ENCODE measurements at regions not wholly inside any gene's neighbourhood (a gene's known extent, or its start where the extent isn't known, plus 50 kb on each side); places are given as distances from the start of the nearest gene placed in this dataset.

GRCh38 chr5:4370218-4370617, 769.9 kb upstream of the ADAMTS16 start:
- Histone ChIP-seq H4K5ac (ENCODE audit: insufficient read length, low read depth, low read length) (no peak overlapping the region), H4K20me1 (ENCODE audit: control insufficient read depth, insufficient read depth, insufficient read length) (no peaks in the 10 kb centered on the region), H4K8ac (replicated peaks; ENCODE audit: insufficient read length, low read depth, low read length) (no peak overlapping the region), H3K79me1 (ENCODE audit: insufficient read depth, low read depth, low read length, poor library complexity, severe bottlenecking) (no peaks in the 10 kb centered on the region), H3K14ac (ENCODE audit: insufficient read depth, low read length) (no peak overlapping the region), H2BK12ac (ENCODE audit: insufficient read length, low read depth, low read length) (no peak overlapping the region), H2AK5ac (ENCODE audit: insufficient read length, low read length) (no peak overlapping the region), H3K9me3 (ENCODE audit: control insufficient read depth, low read depth, low read length) (no peaks in the 10 kb centered on the region), H2BK15ac (ENCODE audit: low read depth, low read length) (no peak overlapping the region), H3K18ac (ENCODE audit: insufficient read length, low read depth, low read length) (no peak overlapping the region), H3K56ac (ENCODE audit: insufficient read length, low read depth, low read length) (no peak overlapping the region), H2BK5ac (ENCODE audit: insufficient read length, low read length) (no peak overlapping the region), H3K9ac (ENCODE audit: extremely low read depth, insufficient read length, low read length) (no peak overlapping the region), H3K27me3 (ENCODE audit: insufficient read depth, low read length) (no peaks in the 10 kb centered on the region), H4K91ac (ENCODE audit: insufficient read length, low read depth, low read length) (no peak overlapping the region), H3K23me2 (ENCODE audit: insufficient read length, low read depth, low read length, poor library complexity, severe bottlenecking) (no peaks in the 10 kb centered on the region), H3T11ph (ENCODE audit: low read length) (no peak overlapping the region), H3K23ac (ENCODE audit: insufficient read length, low read depth, low read length) (no peak overlapping the region), H3K27ac (ENCODE audit: insufficient read length, low read depth, low read length) (no peak overlapping the region), H2AFZ (ENCODE audit: low read length) (no peak overlapping the region), H2BK120ac (ENCODE audit: low read depth, low read length, poor library complexity, severe bottlenecking) (no peak overlapping the region), H2BK20ac (ENCODE audit: low read depth, low read length, poor library complexity, severe bottlenecking) (no peak overlapping the region), H3K4ac (ENCODE audit: low read depth, low read length) (no peak overlapping the region), H3K4me2 (ENCODE audit: insufficient read depth, insufficient read length, low read length) (no peak overlapping the region), H3K79me2 (ENCODE audit: insufficient read depth, low read length) (no peaks in the 10 kb centered on the region), H3K4me1 (ENCODE audit: insufficient read depth, low read length) (no peaks in the 10 kb centered on the region)
- no peak overlapping the region for H3K27ac Mint-ChIP-seq
- no peak overlapping the region for H3K4me3 Mint-ChIP-seq
- no peaks in the 10 kb centered on the region for H3K9me3 Mint-ChIP-seq
- no peak for DNase-seq
- no peak for TF ChIP-seq CTCF (conservative IDR thresholded peaks at IDR 0.05)
- no peaks in the 10 kb centered on the region for H3K27me3 Mint-ChIP-seq (ENCODE audit: low read depth)
- peaks cover 2 to 3% of the 10 kb centered on the region in 2 experiments; a peak in 2 of 4 replicates for H3K4me1 Mint-ChIP-seq
- no peaks in the 10 kb centered on the region for H3K36me3 Mint-ChIP-seq (ENCODE audit: insufficient read depth in 1 of 3, low read depth in 3 of 3)
- no CpG with 5 or more reads among the region's 6 CpGs for WGBS (ENCODE audit: extremely low coverage, insufficient read length, low lambda C conversion rate)

All from H9 (cell line).